NOMO-1 treated with dmso at 0.1 percent for 144 hours (cell line): ENCODE measurements at regions not wholly inside any gene's neighbourhood (a gene's known extent, or its start where the extent isn't known, plus 50 kb on each side); places are given as distances from the start of the nearest gene placed in this dataset.
"Not testable (repeated sequence)": the region's sequence is repeated elsewhere in the genome, so short reads cannot be mapped to it uniquely, and the experiment has no call there.

Experiments
- DNase-seq: peaks from one replicate; lab custom pipeline; 2025; ENCODE audit not compliant: unreplicated experiment; lab: John Stamatoyannopoulos, UW

GRCh38 chr1:59195151-59195550 is 101.7 kb upstream of the FGGY start:
- DNase-seq, result no peak

- no peak for DNase-seq
These were observed 98.3 kb upstream of the FGGY start for GRCh38 chr1:59198564-59198963.

GRCh38 chr1:59199147-59199546 is 97.7 kb upstream of the FGGY start:
- no peak for DNase-seq

- DNase-seq, result no peak
These were observed 97.0 kb upstream of the FGGY start for GRCh38 chr1:59199719-59200376.

GRCh38 chr1:59201341-59201740 is 95.6 kb upstream of the FGGY start:
- DNase-seq, result no peak

- no peak for DNase-seq
These were observed 94.4 kb upstream of the FGGY start for GRCh38 chr1:59202455-59202854.

GRCh38 chr1:59204001-59204400 is 92.9 kb upstream of the FGGY start:
- DNase-seq, result peak; percentile 38

GRCh38 chr1:59206616-59207015 is 90.3 kb upstream of the FGGY start:
- not testable (repeated sequence) for DNase-seq

- DNase-seq, result not testable (repeated sequence)
These were observed 86.5 kb upstream of the FGGY start for GRCh38 chr1:59210430-59210829.

- no peak for DNase-seq
These were observed 84.2 kb upstream of the FGGY start for GRCh38 chr1:59212706-59213105.

GRCh38 chr1:59214248-59215208 is 82.4 kb upstream of the FGGY start:
- DNase-seq, result no peak

- no peak for DNase-seq
These were observed 81.1 kb upstream of the FGGY start for GRCh38 chr1:59215766-59216291.

- not testable (repeated sequence) for DNase-seq
These were observed 79.5 kb upstream of the FGGY start for GRCh38 chr1:59217439-59217838.

GRCh38 chr1:59218521-59219236 is 78.2 kb upstream of the FGGY start:
- DNase-seq, result no peak

GRCh38 chr1:59219916-59220315 is 77.0 kb upstream of the FGGY start:
- no peak for DNase-seq

- peak; percentile 4 for DNase-seq
These were observed 76.5 kb upstream of the FGGY start for GRCh38 chr1:59220356-59220755.

GRCh38 chr1:59223198-59223597 is 73.7 kb upstream of the FGGY start:
- no peak for DNase-seq

GRCh38 chr1:59223989-59224634 is 72.8 kb upstream of the FGGY start:
- DNase-seq, result no peak

- no peak for DNase-seq
These were observed 71.1 kb upstream of the FGGY start for GRCh38 chr1:59225594-59226316.

GRCh38 chr1:59229138-59229537 is 67.8 kb upstream of the FGGY start:
- DNase-seq, result no peak
